ENCODE measurements at regions not wholly inside any gene's neighbourhood (a gene's known extent, or its start where the extent isn't known, plus 50 kb on each side); places are given as distances from the start of the nearest gene placed in this dataset.

- Histone ChIP-seq H3K4me2 (ENCODE audit: insufficient read depth, insufficient read length, low read length) (no peak overlapping the region), H2BK120ac (ENCODE audit: low read depth, low read length, poor library complexity, severe bottlenecking) (no peak overlapping the region), H3K27me3 (ENCODE audit: insufficient read depth, low read length) (no peaks in the 10 kb centered on the region; the same call in 1 of the 2 replicates), H3K9ac (ENCODE audit: extremely low read depth, insufficient read length, low read length) (no peak overlapping the region), H2BK20ac (ENCODE audit: low read depth, low read length, poor library complexity, severe bottlenecking) (no peak overlapping the region), H3K56ac (ENCODE audit: insufficient read length, low read depth, low read length) (no peak overlapping the region), H2BK5ac (ENCODE audit: insufficient read length, low read length) (no peak overlapping the region), H3K18ac (ENCODE audit: insufficient read length, low read depth, low read length) (no peak overlapping the region), H2BK12ac (ENCODE audit: insufficient read length, low read depth, low read length) (no peak overlapping the region), H3T11ph (ENCODE audit: low read length) (no peak overlapping the region), H3K79me1 (ENCODE audit: insufficient read depth, low read depth, low read length, poor library complexity, severe bottlenecking) (no peaks in the 10 kb centered on the region), H3K23ac (ENCODE audit: insufficient read length, low read depth, low read length) (no peak overlapping the region), H2AFZ (ENCODE audit: low read length) (no peak overlapping the region), H3K27ac (ENCODE audit: insufficient read length, low read depth, low read length) (no peak overlapping the region), H4K20me1 (ENCODE audit: control insufficient read depth, insufficient read depth, insufficient read length) (no peaks in the 10 kb centered on the region), H3K4me1 (ENCODE audit: insufficient read depth, low read length) (no peaks in the 10 kb centered on the region), H4K91ac (ENCODE audit: insufficient read length, low read depth, low read length) (no peak overlapping the region), H3K9me3 (ENCODE audit: control insufficient read depth, low read depth, low read length) (no peaks in the 10 kb centered on the region), H3K4ac (ENCODE audit: low read depth, low read length) (no peak overlapping the region), H4K5ac (ENCODE audit: insufficient read length, low read depth, low read length) (no peak overlapping the region), H3K23me2 (ENCODE audit: insufficient read length, low read depth, low read length, poor library complexity, severe bottlenecking) (no peaks in the 10 kb centered on the region), H2BK15ac (ENCODE audit: low read depth, low read length) (no peak overlapping the region), H3K14ac (ENCODE audit: insufficient read depth, low read length) (no peak overlapping the region), H2AK5ac (ENCODE audit: insufficient read length, low read length) (no peak overlapping the region), H4K8ac (replicated peaks; ENCODE audit: insufficient read length, low read depth, low read length) (no peak overlapping the region), H3K79me2 (ENCODE audit: insufficient read depth, low read length) (no peaks in the 10 kb centered on the region)
- TF ChIP-seq CTCF (conservative IDR thresholded peaks at IDR 0.05), result no peak
- Mint-ChIP-seq H3K36me3 (ENCODE audit: insufficient read depth in 1 of 3, low read depth in 3 of 3) (no peaks in the 10 kb centered on the region; a peak in 1 of 7 replicates), H3K4me3 (no peak overlapping the region), H3K4me1 (no peaks in the 10 kb centered on the region), H3K27ac (no peak overlapping the region), H3K27me3 (ENCODE audit: low read depth) (no peaks in the 10 kb centered on the region), H3K9me3 (peaks cover 0 to 4% of the 10 kb centered on the region in 2 experiments; a peak in 1 of 5 replicates)
- no peak for DNase-seq
Observed at GRCh38 chr10:109062371-109062770, 860.9 kb downstream of the XPNPEP1 start.

All from H9 (cell line).